Erythroblast (primary cell): ENCODE measurements at regions not wholly inside any gene's neighbourhood (a gene's known extent, or its start where the extent isn't known, plus 50 kb on each side); places are given as distances from the start of the nearest gene placed in this dataset.

Experiments used
- GATA1 ChIP-seq: IDR thresholded peaks from 2 replicates; pipeline ENCODE4 v1.6.1; 2011; ENCODE audit warnings: low read depth, mild to moderate bottlenecking, control low read depth, low read length, moderate library complexity
- POLR2A ChIP-seq: IDR thresholded peaks from 2 replicates; pipeline ENCODE4 v1.6.1; 2011; ENCODE audit warnings: mild to moderate bottlenecking, low read length

GRCh38 chr5:4738298-4738697 lies 401.8 kb upstream of the ADAMTS16 start:
- TF ChIP-seq POLR2A, result no peak
- no peak for TF ChIP-seq GATA1
